H1 (cell line): ENCODE measurements at regions not wholly inside any gene's neighbourhood (a gene's known extent, or its start where the extent isn't known, plus 50 kb on each side); places are given as distances from the start of the nearest gene placed in this dataset.
"Not testable (repeated sequence)": the region's sequence is repeated elsewhere in the genome, so short reads cannot be mapped to it uniquely, and the experiment has no call there.

Source experiments
- CTCF ChIA-PET: fragments of 300-600 bp; sonication (Branson Sonifier 250); formaldehyde crosslinking; loops from one replicate; lab custom pipeline; 2021; ENCODE audit not compliant: partially characterized antibody; lab: Charles Lee
- POLR2A ChIA-PET: fragments of 300-600 bp; sonication (Branson Sonifier 250); formaldehyde crosslinking; loops from one replicate; lab custom pipeline; 2021; ENCODE audit warnings: inconsistent platforms; ENCODE audit not compliant: partially characterized antibody; lab: Charles Lee
- DNase-seq, 2 experiments: peaks; one replicate each; pipeline versions ENCODE4 v3.0.0 to v3.0.0-alpha.2; 2010 to 2022; ENCODE audit warnings: low spot score in 2 of 2, low read depth in 1 of 2, mixed read lengths in 1 of 2
- FAIRE-seq: peaks from 2 replicates; lab custom pipeline; 2011; peaks lifted over from hg19 to GRCh38; lab: Jason Lieb, UNC
- H2AFZ ChIP-seq: 2 replicates; pipeline ENCODE4 v1.8.1; 2012; ENCODE audit warnings: low read length, inconsistent platforms
- H2AK5ac ChIP-seq: 2 replicates; pipeline ENCODE4 v1.6.1; 2013; ENCODE audit warnings: low read depth, low read length
- H2BK120ac ChIP-seq: replicated peaks from 2 replicates; pipeline ENCODE3; 2013; ENCODE audit warnings: low read depth, low read length, inconsistent platforms
- H2BK12ac ChIP-seq: 2 replicates; pipeline ENCODE4 v1.6.1; 2013; ENCODE audit warnings: low read depth, low read length
- H2BK15ac ChIP-seq: 2 replicates; pipeline ENCODE4 v1.6.1; 2013; ENCODE audit warnings: low read length
- H2BK20ac ChIP-seq: 2 replicates; pipeline ENCODE4 v1.6.1; 2013; ENCODE audit warnings: low read length
- H2BK5ac ChIP-seq: 2 replicates; pipeline ENCODE4 v1.6.1; 2013; ENCODE audit warnings: low read depth, low read length
- H3K14ac ChIP-seq: 2 replicates; pipeline ENCODE4 v1.6.1; 2013; ENCODE audit warnings: inconsistent platforms; ENCODE audit not compliant: insufficient read length
- H3K18ac ChIP-seq: 2 replicates; pipeline ENCODE4 v1.6.1; 2013; ENCODE audit warnings: low read length; ENCODE audit errors: extremely low read depth
- H3K23ac ChIP-seq: 2 replicates; pipeline ENCODE4 v1.6.1; 2013; ENCODE audit warnings: inconsistent platforms; ENCODE audit not compliant: insufficient read length
- H3K23me2 ChIP-seq: 2 replicates; pipeline ENCODE4 v1.6.1; 2013; ENCODE audit warnings: low read depth, low read length
- H3K27ac ChIP-seq: 2 replicates; pipeline ENCODE4 v1.6.1; 2011; ENCODE audit warnings: low read depth, low read length, inconsistent platforms
- H3K27me3 ChIP-seq, 4 experiments: replicated peaks in 1 of 4; 1 replicate in 1 of 4; 2 replicates in 3 of 4; pipeline versions ENCODE4 v1.6.1 to v1.8.1; 2011 to 2013; ENCODE audit warnings: low read length in 3 of 4, mild to moderate bottlenecking in 3 of 4, inconsistent platforms in 2 of 4, mixed read lengths in 2 of 4, moderate library complexity in 1 of 4; ENCODE audit not compliant: control insufficient read depth in 3 of 4, insufficient read depth in 3 of 4; ENCODE audit errors: extremely low read depth in 1 of 4
- H3K36me3 ChIP-seq, 4 experiments: 2 replicates each; pipeline versions ENCODE4 v1.6.1 to v1.8.1; 2011 to 2013; ENCODE audit warnings: mild to moderate bottlenecking in 4 of 4, low read length in 3 of 4, moderate library complexity in 2 of 4, control low read depth in 1 of 4, inconsistent platforms in 1 of 4; ENCODE audit not compliant: insufficient read depth in 4 of 4, control insufficient read depth in 2 of 4
- H3K4ac ChIP-seq: replicated peaks from 2 replicates; pipeline ENCODE3; 2013; ENCODE audit warnings: low read length, low read depth, mixed read lengths, inconsistent platforms; ENCODE audit not compliant: insufficient read length
- H3K4me1 ChIP-seq, 4 experiments: replicated peaks in 1 of 4; 1 replicate in 1 of 4; 2 replicates in 3 of 4; pipeline versions ENCODE4 v1.6.1 to v1.8.1; 2011 to 2013; ENCODE audit warnings: low read length in 3 of 4, inconsistent platforms in 2 of 4, mixed read lengths in 1 of 4; ENCODE audit not compliant: insufficient read depth in 4 of 4, control insufficient read depth in 3 of 4
- H3K4me2 ChIP-seq, 2 experiments: 2 replicates each; pipeline versions ENCODE4 v1.6.1 to v1.8.1; 2011 to 2013; ENCODE audit warnings: low read depth in 2 of 2, low read length in 2 of 2, control low read depth in 1 of 2, inconsistent platforms in 1 of 2, mild to moderate bottlenecking in 1 of 2; ENCODE audit not compliant: insufficient read depth in 1 of 2
- H3K4me3 ChIP-seq, 4 experiments: fragments of 200-600, 300-600 bp in 1 of 4; sonication (generic), shearing (Covaris generic), sonication (Bioruptor Twin) in 1 of 4; 2 replicates each; pipeline versions ENCODE4 v1.5.1 to v1.8.1; 2011 to 2016; ENCODE audit warnings: low read length in 4 of 4, low read depth in 3 of 4, control low read depth in 2 of 4, inconsistent platforms in 2 of 4, mild to moderate bottlenecking in 2 of 4, mixed read lengths in 1 of 4, moderate library complexity in 1 of 4; ENCODE audit not compliant: insufficient read depth in 2 of 4; ENCODE audit errors: extremely low read depth in 1 of 4
- H3K56ac ChIP-seq: replicated peaks from 2 replicates; pipeline ENCODE3; 2013; ENCODE audit warnings: low read depth, mild to moderate bottlenecking, mixed read lengths, low read length, inconsistent platforms; ENCODE audit not compliant: insufficient read length
- H3K79me1 ChIP-seq: 2 replicates; pipeline ENCODE4 v1.6.1; 2013; ENCODE audit warnings: low read depth, low read length, control low read depth
- H3K79me2 ChIP-seq, 2 experiments: 2 replicates each; pipeline versions ENCODE4 v1.6.1 to v1.8.1; 2012 to 2013; ENCODE audit warnings: low read length in 2 of 2, mild to moderate bottlenecking in 2 of 2, inconsistent platforms in 1 of 2; ENCODE audit not compliant: insufficient read depth in 2 of 2, control insufficient read depth in 1 of 2
- H3K9ac ChIP-seq, 4 experiments: replicated peaks in 1 of 4; 1 replicate in 1 of 4; 2 replicates in 3 of 4; pipeline versions ENCODE4 v1.6.1 to v1.8.1; 2011 to 2013; ENCODE audit warnings: low read depth in 3 of 4, low read length in 3 of 4, control low read depth in 2 of 4, mild to moderate bottlenecking in 2 of 4, moderate library complexity in 2 of 4, inconsistent platforms in 1 of 4; ENCODE audit errors: extremely low read depth in 1 of 4
- H3K9me3 ChIP-seq, 2 experiments: 2 replicates each; pipeline versions ENCODE4 v1.6.1 to v1.8.1; 2012 to 2013; ENCODE audit warnings: mild to moderate bottlenecking in 2 of 2, moderate library complexity in 2 of 2, control low read depth in 1 of 2, inconsistent platforms in 1 of 2, low read depth in 1 of 2, low read length in 1 of 2, mixed read lengths in 1 of 2; ENCODE audit not compliant: insufficient read depth in 2 of 2
- H4K20me1 ChIP-seq, 2 experiments: replicated peaks in 1 of 2; 2 replicates each; pipeline versions ENCODE3 to v1.8.1; 2011 to 2013; ENCODE audit warnings: inconsistent platforms in 2 of 2, low read length in 2 of 2, mild to moderate bottlenecking in 1 of 2; ENCODE audit not compliant: insufficient read depth in 2 of 2, control insufficient read depth in 1 of 2
- H4K5ac ChIP-seq: 2 replicates; pipeline ENCODE4 v1.6.1; 2013; ENCODE audit warnings: low read length, low read depth, mixed read lengths, inconsistent platforms; ENCODE audit not compliant: insufficient read length
- H4K8ac ChIP-seq: 2 replicates; pipeline ENCODE4 v1.8.0; 2013; ENCODE audit warnings: mild to moderate bottlenecking, moderate library complexity, low read length, inconsistent platforms; ENCODE audit not compliant: insufficient read depth; ENCODE audit errors: extremely low read depth
- H4K91ac ChIP-seq: replicated peaks from 2 replicates; pipeline ENCODE3; 2013; ENCODE audit warnings: low read length, mixed read lengths, inconsistent platforms; ENCODE audit not compliant: insufficient read length
- WGBS, 2 experiments: shearing (Covaris generic) in 1 of 2; methylation state at CpG; one replicate each; pipeline versions ENCODE4 v1.1.6 to v1.1.7; 2013 to 2015; ENCODE audit warnings: low lambda C conversion rate in 2 of 2, mixed read lengths in 2 of 2, inconsistent platforms in 1 of 2, low coverage in 1 of 2, missing lambda C conversion rate in 1 of 2; ENCODE audit not compliant: insufficient replicate concordance in 2 of 2, insufficient coverage in 1 of 2, insufficient read length in 1 of 2; ENCODE audit errors: extremely low coverage in 1 of 2, missing lambda C conversion rate in 1 of 2; 5-methylcytosine and 5-hydroxymethylcytosine counted together

- H3K27ac ChIP-seq, H3K4me1 ChIP-seq, H2BK5ac ChIP-seq, POLR2A ChIA-PET, H2AFZ ChIP-seq, H3K4me2 ChIP-seq, H4K5ac ChIP-seq, H3K18ac ChIP-seq, H3K56ac ChIP-seq, H3K27me3 ChIP-seq, H4K91ac ChIP-seq, H3K14ac ChIP-seq, H3K23me2 ChIP-seq, H2BK120ac ChIP-seq, H2BK15ac ChIP-seq, H3K36me3 ChIP-seq, H3K4me3 ChIP-seq, H3K9ac ChIP-seq, DNase-seq, H2BK12ac ChIP-seq, H3K9me3 ChIP-seq, H4K20me1 ChIP-seq, H3K79me2 ChIP-seq, H3K79me1 ChIP-seq, H2BK20ac ChIP-seq, H4K8ac ChIP-seq, FAIRE-seq, H3K4ac ChIP-seq, H2AK5ac ChIP-seq, H3K23ac ChIP-seq, CTCF ChIA-PET: not testable (repeated sequence)
- 93% methylated on average over 23 of the region's 31 CpGs; no CpG with 5 or more reads in 1 of the 2 experiments for WGBS, 2 experiments
Measured at GRCh38 chr6:168842632-168843212, 401.7 kb downstream of the SMOC2 start.
